ENCODE measurements at regions not wholly inside any gene's neighbourhood (a gene's known extent, or its start where the extent isn't known, plus 50 kb on each side); places are given as distances from the start of the nearest gene placed in this dataset.

DNA sequence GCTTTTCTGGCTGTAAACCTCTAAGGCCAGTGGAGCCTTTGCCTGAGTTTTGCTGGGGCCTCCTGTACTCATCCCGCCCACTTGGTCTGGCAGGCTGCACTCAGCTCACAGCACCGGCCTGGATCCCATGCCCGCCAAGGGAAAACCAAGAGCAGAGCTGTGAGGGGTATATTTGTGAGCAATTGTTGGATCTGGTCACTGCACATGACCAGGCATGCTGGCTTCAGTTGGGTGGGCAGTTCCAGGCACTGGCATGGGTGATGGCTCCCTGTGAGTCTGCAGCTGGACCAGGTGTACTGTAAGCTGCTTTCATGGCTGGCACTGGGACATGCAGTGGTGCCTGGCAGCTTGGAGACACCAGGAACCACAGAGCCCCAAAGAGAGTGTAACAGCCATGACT, 563.1 kb upstream of the RGS18 start:
- H3K4me1 Mint-ChIP-seq = no peaks in the 10 kb centered on the region
- Histone ChIP-seq H3K14ac (ENCODE audit: insufficient read depth, low read length) (no peak overlapping the region), H3K27ac (ENCODE audit: insufficient read length, low read depth, low read length) (no peak overlapping the region), H3K56ac (ENCODE audit: insufficient read length, low read depth, low read length) (no peak overlapping the region), H3K27me3 (ENCODE audit: insufficient read depth, low read length) (no peaks in the 10 kb centered on the region), H4K20me1 (ENCODE audit: control insufficient read depth, insufficient read depth, insufficient read length) (no peaks in the 10 kb centered on the region), H3K4ac (ENCODE audit: low read depth, low read length) (no peak overlapping the region), H2BK20ac (ENCODE audit: low read depth, low read length, poor library complexity, severe bottlenecking) (no peak overlapping the region), H3K23ac (ENCODE audit: insufficient read length, low read depth, low read length) (no peak overlapping the region), H2BK15ac (ENCODE audit: low read depth, low read length) (no peak overlapping the region), H2AFZ (ENCODE audit: low read length) (peak overlapping the region; percentile 40), H2BK120ac (ENCODE audit: low read depth, low read length, poor library complexity, severe bottlenecking) (no peak overlapping the region), H3K79me2 (ENCODE audit: insufficient read depth, low read length) (no peaks in the 10 kb centered on the region), H2BK5ac (ENCODE audit: insufficient read length, low read length) (no peak overlapping the region), H2AK5ac (ENCODE audit: insufficient read length, low read length) (no peak overlapping the region), H3K23me2 (ENCODE audit: insufficient read length, low read depth, low read length, poor library complexity, severe bottlenecking) (no peaks in the 10 kb centered on the region), H3T11ph (ENCODE audit: low read length) (no peak overlapping the region), H3K18ac (ENCODE audit: insufficient read length, low read depth, low read length) (peak overlapping the region; percentile 11), H4K5ac (ENCODE audit: insufficient read length, low read depth, low read length) (no peak overlapping the region), H3K9me3 (ENCODE audit: control insufficient read depth, low read depth, low read length) (no peaks in the 10 kb centered on the region), H3K4me1 (ENCODE audit: insufficient read depth, low read length) (no peaks in the 10 kb centered on the region; the same call in 1 of the 2 replicates), H4K8ac (replicated peaks; ENCODE audit: insufficient read length, low read depth, low read length) (no peak overlapping the region), H3K9ac (ENCODE audit: extremely low read depth, insufficient read length, low read length) (no peak overlapping the region), H3K79me1 (ENCODE audit: insufficient read depth, low read depth, low read length, poor library complexity, severe bottlenecking) (no peaks in the 10 kb centered on the region), H3K4me2 (ENCODE audit: insufficient read depth, insufficient read length, low read length) (no peak overlapping the region), H2BK12ac (ENCODE audit: insufficient read length, low read depth, low read length) (no peak overlapping the region), H4K91ac (ENCODE audit: insufficient read length, low read depth, low read length) (no peak overlapping the region)
- H3K4me3 Mint-ChIP-seq = no peak overlapping the region
- no peak for DNase-seq
- no peaks in the 10 kb centered on the region for H3K27me3 Mint-ChIP-seq (ENCODE audit: low read depth)
- no CpG with 5 or more reads among the region's 3 CpGs for WGBS (ENCODE audit: extremely low coverage, insufficient read length, low lambda C conversion rate)
- H3K9me3 Mint-ChIP-seq = no peaks in the 10 kb centered on the region
- no peak overlapping the region for H3K27ac Mint-ChIP-seq
- TF ChIP-seq, protein P1, sequence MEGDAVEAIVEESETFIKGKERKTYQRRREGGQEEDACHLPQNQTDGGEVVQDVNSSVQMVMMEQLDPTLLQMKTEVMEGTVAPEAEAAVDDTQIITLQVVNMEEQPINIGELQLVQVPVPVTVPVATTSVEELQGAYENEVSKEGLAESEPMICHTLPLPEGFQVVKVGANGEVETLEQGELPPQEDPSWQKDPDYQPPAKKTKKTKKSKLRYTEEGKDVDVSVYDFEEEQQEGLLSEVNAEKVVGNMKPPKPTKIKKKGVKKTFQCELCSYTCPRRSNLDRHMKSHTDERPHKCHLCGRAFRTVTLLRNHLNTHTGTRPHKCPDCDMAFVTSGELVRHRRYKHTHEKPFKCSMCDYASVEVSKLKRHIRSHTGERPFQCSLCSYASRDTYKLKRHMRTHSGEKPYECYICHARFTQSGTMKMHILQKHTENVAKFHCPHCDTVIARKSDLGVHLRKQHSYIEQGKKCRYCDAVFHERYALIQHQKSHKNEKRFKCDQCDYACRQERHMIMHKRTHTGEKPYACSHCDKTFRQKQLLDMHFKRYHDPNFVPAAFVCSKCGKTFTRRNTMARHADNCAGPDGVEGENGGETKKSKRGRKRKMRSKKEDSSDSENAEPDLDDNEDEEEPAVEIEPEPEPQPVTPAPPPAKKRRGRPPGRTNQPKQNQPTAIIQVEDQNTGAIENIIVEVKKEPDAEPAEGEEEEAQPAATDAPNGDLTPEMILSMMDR (conservative IDR thresholded peaks at IDR 0.05) = no peak
- no peaks in the 10 kb centered on the region for H3K36me3 Mint-ChIP-seq (ENCODE audit: insufficient read depth in 1 of 3, low read depth in 3 of 3)
